SK-N-SH treated with all-trans-retinoic acid at 6 μM for 48 hours (cell line): ENCODE measurements at regions not wholly inside any gene's neighbourhood (a gene's known extent, or its start where the extent isn't known, plus 50 kb on each side); places are given as distances from the start of the nearest gene placed in this dataset.

ENCODE experiments used
- ARNTL ChIP-seq: fragments of 450-650 bp; formaldehyde crosslinking; IDR thresholded peaks from 2 replicates; pipeline ENCODE4 v1.5.0; 2020; ENCODE audit warnings: low read depth, mild to moderate bottlenecking, moderate library complexity, borderline replicate concordance
- BACH2 ChIP-seq: fragments of 250-450 bp; sonication (Bioruptor Pico); IDR thresholded peaks from 2 replicates; pipeline ENCODE4 v1.9.0; 2021; ENCODE audit warnings: mild to moderate bottlenecking, borderline replicate concordance
- CREB5 ChIP-seq: fragments of 250-450 bp; sonication (Bioruptor Pico); IDR thresholded peaks from 2 replicates; pipeline ENCODE4 v1.5.1; 2020; ENCODE audit warnings: low read depth, mild to moderate bottlenecking, moderate library complexity
- CSDC2 ChIP-seq: fragments of 250-450 bp; sonication (Bioruptor Pico); IDR thresholded peaks from 2 replicates; pipeline ENCODE4 v1.5.0; 2020; ENCODE audit warnings: mild to moderate bottlenecking, moderate library complexity
- CSRNP3 ChIP-seq: fragments of 250-450 bp; sonication (Bioruptor Pico); IDR thresholded peaks from 2 replicates; pipeline ENCODE4 v1.5.1; 2021; ENCODE audit warnings: mild to moderate bottlenecking, moderate library complexity
- ESRRG ChIP-seq: fragments of 250-450 bp; sonication (Bioruptor Pico); IDR thresholded peaks from 2 replicates; pipeline ENCODE4 v1.6.1; 2021; ENCODE audit warnings: mild to moderate bottlenecking
- PATZ1 ChIP-seq: fragments of 250-450 bp; sonication (Bioruptor Pico); IDR thresholded peaks from 2 replicates; pipeline ENCODE4 v1.8.0; 2020; ENCODE audit warnings: mild to moderate bottlenecking, moderate library complexity, borderline replicate concordance
- RARB ChIP-seq: fragments of 250-450 bp; sonication (Bioruptor Pico); IDR thresholded peaks from 2 replicates; pipeline ENCODE4 v1.8.0; 2021; ENCODE audit warnings: mild to moderate bottlenecking, moderate library complexity
- TSHZ2 ChIP-seq: fragments of 250-450 bp; sonication (Bioruptor Pico); IDR thresholded peaks from 2 replicates; pipeline ENCODE4 v1.5.0; 2020; ENCODE audit warnings: mild to moderate bottlenecking, moderate library complexity
- ZC3H10 ChIP-seq: fragments of 250-450 bp; sonication (Bioruptor Pico); IDR thresholded peaks from 2 replicates; pipeline ENCODE4 v1.5.1; 2021; ENCODE audit warnings: mild to moderate bottlenecking, moderate library complexity
- ZFP3 ChIP-seq: fragments of 250-450 bp; sonication (Bioruptor Pico); IDR thresholded peaks from 2 replicates; pipeline ENCODE4 v1.5.0; 2020; ENCODE audit warnings: mild to moderate bottlenecking, moderate library complexity
- ZFP30 ChIP-seq: fragments of 450-650 bp; formaldehyde crosslinking; IDR thresholded peaks from 2 replicates; pipeline ENCODE4 v1.5.0; 2022; ENCODE audit warnings: mild to moderate bottlenecking, moderate library complexity
- ZNF565 ChIP-seq: fragments of 450-650 bp; formaldehyde crosslinking; conservative IDR thresholded peaks from 2 replicates; pipeline ENCODE4 v1.5.0; 2020; ENCODE audit warnings: low read depth, mild to moderate bottlenecking, moderate library complexity
- ZNF8 ChIP-seq: fragments of 450-650 bp; formaldehyde crosslinking; IDR thresholded peaks from 2 replicates; pipeline ENCODE4 v1.5.0; 2020; ENCODE audit warnings: mild to moderate bottlenecking, moderate library complexity

- TF ChIP-seq ARNTL (no peak), PATZ1 (CRISPR knock-in tag) (no peak), ESRRG (CRISPR knock-in tag) (no peak), ZFP30 (CRISPR knock-in tag) (no peak), TSHZ2 (CRISPR knock-in tag) (no peak), ZNF8 (CRISPR knock-in tag) (no peak), CREB5 (CRISPR knock-in tag) (no peak), BACH2 (no peak), ZNF565 (CRISPR knock-in tag) (no peak), ZC3H10 (no peak), ZFP3 (CRISPR knock-in tag) (no peak), RARB (no peak), CSDC2 (CRISPR knock-in tag) (no peak), CSRNP3 (no peak)
These were observed 190.2 kb upstream of the KCNH7 start for GRCh38 chr2:163028807-163029206.
